Adrenal gland (tissue), 9 donors: ENCODE measurements at regions not wholly inside any gene's neighbourhood (a gene's known extent, or its start where the extent isn't known, plus 50 kb on each side); places are given as distances from the start of the nearest gene placed in this dataset.
"Not testable (repeated sequence)": the region's sequence is repeated elsewhere in the genome, so short reads cannot be mapped to it uniquely, and the experiment has no call there.

Experiments
- DNase-seq, 7 donors: peaks; one replicate each; pipeline ENCODE4 v3.0.0-alpha.2; 2019 to 2020
- H3K27ac ChIP-seq, 5 donors: fragments of 200-600 bp; sonication (generic) in 4 of 5; 1 replicate in 3 of 5; 2 replicates in 2 of 5; pipeline versions ENCODE4 v1.5.1 to v1.8.0; 2016 to 2020; ENCODE audit warnings: mild to moderate bottlenecking in 1 of 5
- H3K27me3 ChIP-seq: fragments of 200-600 bp; 2 replicates; pipeline ENCODE4 v1.8.0; 2021
- H3K36me3 ChIP-seq, 2 donors: fragments of 200-600 bp; replicated peaks in 1 of 2; 1 replicate in 1 of 2; 2 replicates in 1 of 2; pipeline versions ENCODE4 v1.5.1 to v1.8.0; 2018 to 2022
- H3K4me1 ChIP-seq, 2 donors: fragments of 200-600 bp; replicated peaks in 1 of 2; 1 replicate in 1 of 2; 2 replicates in 1 of 2; pipeline versions ENCODE4 v1.5.1 to v1.8.0; 2018 to 2021
- H3K4me3 ChIP-seq, 4 donors: fragments of 200-600 bp; sonication (generic) in 3 of 4; one replicate each; pipeline ENCODE4 v1.5.1; 2016 to 2018
- H3K9me3 ChIP-seq, 3 donors: fragments of 200-600 bp; sonication (generic) in 1 of 3; replicated peaks in 1 of 3; 1 replicate in 2 of 3; 2 replicates in 1 of 3; pipeline versions ENCODE4 v1.5.1 to v1.8.0; 2016 to 2021
- CTCF ChIP-seq, 6 experiments: fragments of 450-650 bp in 4 of 6; fragments of 200-600 bp in 2 of 6; sonication (generic) in 1 of 6; IDR thresholded peaks; 1 replicate in 5 of 6; 2 replicates in 1 of 6; pipeline versions ENCODE4 v1.5.1 to v1.8.0; 2016 to 2021; ENCODE audit warnings: antibody characterized with exemption in 6 of 6, mild to moderate bottlenecking in 2 of 6, moderate library complexity in 1 of 6
- POLR2A ChIP-seq, 2 donors: fragments of 450-650 bp; IDR thresholded peaks; one replicate each; pipeline ENCODE4 v1.6.1; 2017; ENCODE audit warnings: antibody characterized with exemption in 2 of 2, mild to moderate bottlenecking in 2 of 2, moderate library complexity in 1 of 2
- WGBS, 4 donors: extraction: QIAGEN DNeasy Blood & Tissue Kit in 2 of 4; methylation state at CpG; one replicate each; pipeline versions ENCODE4 v1.1.5 to v1.1.7; 2013 to 2017; 5-methylcytosine and 5-hydroxymethylcytosine counted together
- intact Hi-C, 2 donors: fragments of 100-400 bp; cut with DNase I; formaldehyde crosslinking; loops; one replicate each; pipeline versions ENCODE4 v1.14.1 to v1.15.0; 2022 to 2023
- donor health status: healthy with polysubstance abuse.
- donor health status: Bipolar disorder and iron deficiency.
- donor health status: DM: yes; HTN: yes; CAD: no.
- donor health status: DM: no; HTN: no; CAD: no.
- donor health status: DM: no; HTN: no; CAD: no.

GRCh38 chr10:9452056-9452455 lies 1397.6 kb downstream of the GATA3 start:
- H3K4me1 ChIP-seq: no peaks in the 10 kb centered on the region
- H3K9me3 ChIP-seq: no peaks in the 10 kb centered on the region
- no peak overlapping the region for H3K4me3 ChIP-seq
- TF ChIP-seq CTCF (IDR thresholded peaks at IDR 0.05) (no peak), POLR2A (IDR thresholded peaks at IDR 0.05) (no peak)
- no peaks in the 10 kb centered on the region for H3K36me3 ChIP-seq
- intact Hi-C loops: no loop called here
- no peak overlapping the region for H3K27ac ChIP-seq
- 65 to 78% (median 69%) methylated on average over 1 of the region's 1 CpG for WGBS, 4 donors
- no peaks in the 10 kb centered on the region for H3K27me3 ChIP-seq
- DNase-seq: no peak

GRCh38 chr10:9453871-9454270 lies 1399.4 kb downstream of the GATA3 start:
- DNase-seq, H3K27ac ChIP-seq, intact Hi-C loops, H3K4me3 ChIP-seq, H3K27me3 ChIP-seq, H3K36me3 ChIP-seq, H3K4me1 ChIP-seq, H3K9me3 ChIP-seq: not testable (repeated sequence)
- WGBS, 4 donors: 76 to 85% (median 81%) methylated on average over 3 of the region's 3 CpGs

- DNase-seq: no peak
- H3K9me3 ChIP-seq: no peaks in the 10 kb centered on the region
- H3K4me1 ChIP-seq: no peaks in the 10 kb centered on the region
- TF ChIP-seq CTCF (IDR thresholded peaks at IDR 0.05): no peak
- no peak for TF ChIP-seq POLR2A (IDR thresholded peaks at IDR 0.05)
- 77 to 84% (median 80%) methylated on average over 2 of the region's 2 CpGs for WGBS, 4 donors
- intact Hi-C loops: no loop called here
- no peaks in the 10 kb centered on the region for H3K36me3 ChIP-seq
- H3K4me3 ChIP-seq: no peak overlapping the region
- H3K27ac ChIP-seq: no peak overlapping the region
- H3K27me3 ChIP-seq: no peaks in the 10 kb centered on the region
These were observed 1415.2 kb downstream of the GATA3 start for GRCh38 chr10:9469663-9470205.

GRCh38 chr10:9470581-9470980 lies 1416.1 kb downstream of the GATA3 start:
- no peaks in the 10 kb centered on the region for H3K36me3 ChIP-seq
- intact Hi-C loops: no loop called here
- H3K27ac ChIP-seq: no peak overlapping the region
- H3K9me3 ChIP-seq: no peaks in the 10 kb centered on the region
- DNase-seq: no peak
- TF ChIP-seq POLR2A (IDR thresholded peaks at IDR 0.05) (no peak), CTCF (IDR thresholded peaks at IDR 0.05) (no peak)
- H3K4me3 ChIP-seq: no peak overlapping the region
- no peaks in the 10 kb centered on the region for H3K27me3 ChIP-seq
- WGBS, 4 donors: 62 to 70% (median 68%) methylated on average over 1 of the region's 1 CpG
- no peaks in the 10 kb centered on the region for H3K4me1 ChIP-seq

- Histone ChIP-seq H3K9me3 (no peaks in the 10 kb centered on the region), H3K4me3 (no peak overlapping the region), H3K4me1 (no peaks in the 10 kb centered on the region), H3K27me3 (no peaks in the 10 kb centered on the region), H3K36me3 (no peaks in the 10 kb centered on the region), H3K27ac (no peak overlapping the region)
- intact Hi-C loops: no loop called here
- TF ChIP-seq CTCF (IDR thresholded peaks at IDR 0.05) (no peak), POLR2A (IDR thresholded peaks at IDR 0.05) (no peak)
- DNase-seq: no peak
- WGBS, 4 donors: 89 to 91% (median 90%) methylated on average over 3 of the region's 3 CpGs
These were observed 1447.5 kb downstream of the GATA3 start for GRCh38 chr10:9501944-9502343.
